GM12874 (cell line): ENCODE measurements at regions not wholly inside any gene's neighbourhood (a gene's known extent, or its start where the extent isn't known, plus 50 kb on each side); places are given as distances from the start of the nearest gene placed in this dataset.

Experiments
- TF ChIP-seq, protein P1 (sequence below): IDR thresholded peaks from 2 replicates; pipeline ENCODE4 v1.5.1; 2011; ENCODE audit warnings: low read depth, mild to moderate bottlenecking, control low read depth, low read length, moderate library complexity; ENCODE audit not compliant: insufficient read depth

DNA sequence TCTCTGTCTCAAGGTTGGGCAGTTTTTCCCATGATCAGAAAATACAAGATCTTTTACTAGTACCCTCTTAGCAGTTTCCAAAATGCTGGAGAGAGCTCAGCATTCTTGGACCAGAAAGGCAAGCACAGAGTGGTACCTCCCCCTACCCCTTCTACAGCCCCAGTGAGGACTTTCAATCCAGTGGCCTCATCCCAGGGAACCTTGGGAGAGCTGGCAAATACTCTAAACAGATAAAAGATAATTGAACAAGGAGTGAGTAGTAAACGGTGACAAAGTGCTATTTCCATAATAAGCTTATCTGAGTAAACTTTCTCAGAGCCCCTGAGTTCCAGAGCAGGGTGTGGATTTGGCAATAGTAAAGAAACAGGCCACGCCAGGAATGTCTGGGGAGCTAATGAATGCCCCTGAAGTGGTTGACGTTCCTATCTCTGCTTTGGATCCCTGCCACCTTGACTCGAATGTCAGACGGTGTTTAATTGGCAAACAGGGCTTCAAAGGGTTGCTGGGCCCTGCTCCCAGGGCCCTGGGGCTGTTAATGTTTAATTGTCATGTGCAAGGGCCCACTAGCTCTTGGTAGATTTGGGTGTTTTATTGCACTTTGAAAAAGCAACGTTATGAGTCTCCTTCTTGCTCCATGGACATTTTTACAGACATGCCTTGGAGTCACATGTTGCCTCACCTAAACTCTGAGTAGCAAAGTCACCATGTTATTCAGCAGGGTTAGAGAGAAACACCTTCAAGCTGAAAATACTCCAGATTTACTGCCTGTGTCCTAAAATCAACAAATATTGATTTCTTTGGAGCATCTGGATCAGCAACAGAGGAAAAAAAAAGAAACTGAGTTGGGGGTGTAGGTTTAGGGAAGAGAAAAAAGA is 239.9 kb downstream of the CYRIA start:
- TF ChIP-seq, protein P1, sequence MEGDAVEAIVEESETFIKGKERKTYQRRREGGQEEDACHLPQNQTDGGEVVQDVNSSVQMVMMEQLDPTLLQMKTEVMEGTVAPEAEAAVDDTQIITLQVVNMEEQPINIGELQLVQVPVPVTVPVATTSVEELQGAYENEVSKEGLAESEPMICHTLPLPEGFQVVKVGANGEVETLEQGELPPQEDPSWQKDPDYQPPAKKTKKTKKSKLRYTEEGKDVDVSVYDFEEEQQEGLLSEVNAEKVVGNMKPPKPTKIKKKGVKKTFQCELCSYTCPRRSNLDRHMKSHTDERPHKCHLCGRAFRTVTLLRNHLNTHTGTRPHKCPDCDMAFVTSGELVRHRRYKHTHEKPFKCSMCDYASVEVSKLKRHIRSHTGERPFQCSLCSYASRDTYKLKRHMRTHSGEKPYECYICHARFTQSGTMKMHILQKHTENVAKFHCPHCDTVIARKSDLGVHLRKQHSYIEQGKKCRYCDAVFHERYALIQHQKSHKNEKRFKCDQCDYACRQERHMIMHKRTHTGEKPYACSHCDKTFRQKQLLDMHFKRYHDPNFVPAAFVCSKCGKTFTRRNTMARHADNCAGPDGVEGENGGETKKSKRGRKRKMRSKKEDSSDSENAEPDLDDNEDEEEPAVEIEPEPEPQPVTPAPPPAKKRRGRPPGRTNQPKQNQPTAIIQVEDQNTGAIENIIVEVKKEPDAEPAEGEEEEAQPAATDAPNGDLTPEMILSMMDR = no peak

DNA sequence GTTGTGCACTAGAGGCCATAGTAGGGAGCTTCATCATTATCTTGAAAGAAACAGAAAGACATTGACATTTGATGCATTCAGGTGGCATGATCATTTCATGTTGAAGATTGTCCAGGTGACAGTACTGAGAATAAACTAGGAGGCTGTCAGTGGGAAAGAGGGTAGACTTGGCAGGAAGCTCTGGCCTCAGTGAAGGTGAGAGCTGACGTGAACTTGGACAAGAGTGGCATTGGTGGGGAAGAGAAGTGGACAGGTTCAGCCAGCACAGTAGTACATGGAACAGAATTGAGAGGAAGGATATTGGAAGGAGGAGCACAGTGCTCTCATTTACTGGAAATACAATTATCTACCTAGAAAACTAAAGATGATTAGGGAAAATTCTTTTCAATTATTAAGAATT is 245.2 kb downstream of the CYRIA start:
- TF ChIP-seq, protein P1 = no peak

DNA sequence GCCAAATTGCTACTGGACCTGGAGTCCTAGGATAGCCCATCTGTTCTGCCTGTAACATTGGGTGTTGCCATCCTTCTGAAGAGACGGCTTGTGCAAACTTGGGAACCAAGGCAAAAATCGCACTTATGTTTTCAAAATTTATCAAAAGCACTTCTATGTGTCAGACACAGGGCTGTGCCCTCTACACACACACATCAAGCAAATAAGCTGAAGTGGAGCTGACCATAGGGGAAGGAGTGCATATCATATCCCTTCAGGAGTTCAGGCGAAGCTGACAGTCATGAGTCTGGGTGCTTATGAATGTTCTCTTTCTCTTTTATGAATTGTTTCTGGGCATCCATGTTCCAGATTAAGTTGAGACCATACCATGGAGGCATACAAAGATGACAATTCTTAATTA is 247.9 kb downstream of the CYRIA start:
- TF ChIP-seq, protein P1 = no peak

DNA sequence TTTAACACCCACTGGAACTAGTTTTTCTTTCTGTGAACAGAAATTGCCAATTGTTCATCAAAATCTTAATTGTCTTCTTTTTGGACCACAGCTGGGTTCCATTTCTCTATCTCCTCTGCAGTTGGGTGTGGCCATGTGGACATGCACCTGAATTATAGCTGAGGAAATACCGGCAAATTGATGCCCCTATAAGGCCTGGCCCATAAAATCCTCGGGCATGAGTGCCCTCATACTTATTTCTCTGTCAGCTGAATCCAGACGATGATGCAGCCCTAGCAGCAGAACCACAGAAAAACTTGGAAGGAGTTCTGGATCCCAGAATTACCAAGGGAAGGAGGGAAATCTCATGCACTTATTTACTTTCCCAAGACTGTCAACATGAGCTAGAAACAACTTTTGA is 249.0 kb downstream of the CYRIA start:
- TF ChIP-seq, protein P1 = no peak

DNA sequence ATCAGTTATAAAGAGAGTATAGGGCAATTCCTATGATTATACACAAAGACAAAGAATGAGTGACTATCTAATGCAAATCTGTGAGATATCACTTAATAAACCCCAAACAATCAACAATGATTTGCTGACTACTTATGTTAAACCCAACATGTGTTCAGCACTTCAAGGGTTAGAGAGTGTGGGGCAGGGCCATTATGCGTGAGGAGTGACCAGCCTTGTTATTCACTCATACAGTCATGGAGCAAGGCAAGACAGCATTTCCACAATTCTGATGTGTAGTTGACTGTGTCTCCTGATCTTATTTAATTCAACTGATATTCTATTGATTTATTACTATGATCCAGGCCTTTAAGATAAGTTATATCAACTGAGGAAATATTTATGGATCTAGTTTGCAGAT is 251.7 kb downstream of the CYRIA start:
- TF ChIP-seq, protein P1 = no peak

DNA sequence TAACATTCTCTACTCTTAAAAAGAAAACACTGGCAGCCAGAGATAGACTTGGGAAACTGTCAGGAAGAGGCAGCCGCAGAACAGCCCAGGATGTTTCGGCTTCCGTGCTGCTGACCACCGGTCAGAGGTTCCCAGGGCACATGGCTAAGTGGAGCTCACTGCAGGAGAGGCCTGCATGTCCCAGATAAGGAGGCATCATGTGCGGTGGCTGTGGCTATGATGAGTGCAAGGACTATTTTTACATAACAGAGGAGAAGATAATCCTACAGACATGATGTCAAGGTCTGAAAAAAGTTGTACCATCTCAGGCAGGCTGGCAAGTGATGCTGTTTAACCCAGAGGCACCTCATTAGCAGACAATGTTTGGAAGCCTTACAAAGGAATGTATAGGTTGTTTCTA is 252.3 kb downstream of the CYRIA start:
- TF ChIP-seq, protein P1 = no peak

DNA sequence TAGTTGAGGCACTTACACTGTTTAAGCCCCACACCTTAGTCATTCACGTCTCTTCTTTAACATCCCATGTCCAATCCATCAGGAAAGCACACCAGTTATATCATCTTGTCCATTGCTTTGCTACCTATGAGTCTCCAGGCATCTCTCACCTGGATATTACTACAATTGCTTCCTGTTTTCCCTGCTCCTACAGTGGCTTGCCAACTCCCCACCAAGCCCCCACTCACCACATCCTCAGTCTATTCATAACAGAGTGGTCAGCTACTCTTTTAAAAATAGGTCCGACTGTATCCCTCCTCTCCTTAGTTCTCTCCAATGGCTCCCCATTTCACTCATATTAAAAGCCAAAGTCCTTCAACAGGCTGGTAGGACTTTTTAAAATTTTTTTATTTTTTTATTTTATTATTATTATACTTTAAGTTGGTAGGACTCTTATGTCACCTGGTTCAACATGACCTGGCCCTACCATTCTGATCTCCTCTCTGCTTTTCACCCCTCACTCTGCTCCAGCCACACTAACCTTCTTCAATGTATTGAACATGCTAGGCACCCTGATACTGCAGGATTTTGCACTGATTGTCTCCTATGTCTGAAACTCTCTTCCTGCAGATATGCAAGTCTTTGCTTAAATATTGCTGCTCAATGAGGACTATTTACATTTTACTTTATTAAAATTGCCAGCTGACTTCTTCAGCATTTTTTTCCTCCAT is 253.2 kb downstream of the CYRIA start:
- TF ChIP-seq, protein P1 = no peak
